ENCODE measurements at regions not wholly inside any gene's neighbourhood (a gene's known extent, or its start where the extent isn't known, plus 50 kb on each side); places are given as distances from the start of the nearest gene placed in this dataset.
A peak's percentile ranks its signal among the peaks of the same experiment; 100 is the strongest.

- Histone ChIP-seq H3K36me3 (ENCODE audit: control insufficient read depth, insufficient read depth, low read length) (peaks cover 3% of the 10 kb centered on the region), H3K4me3 (ENCODE audit: low read depth, low read length) (no peak overlapping the region), H3K27me3 (ENCODE audit: control insufficient read depth, insufficient read depth, low read length) (no peaks in the 10 kb centered on the region)
- DNase-seq (ENCODE audit: low read depth) (peak; percentile 39), FAIRE-seq (no peak)
- no peak for TF ChIP-seq CTCF (IDR thresholded peaks at IDR 0.05; ENCODE audit: insufficient read depth, low read length, severe bottlenecking)
Observed at GRCh38 chr17:77470800-77471733, 330.3 kb downstream of the SEC14L1 start.

- DNase-seq (ENCODE audit: low read depth): peak; percentile 64
- Histone ChIP-seq H3K27me3 (ENCODE audit: control insufficient read depth, insufficient read depth, low read length) (no peaks in the 10 kb centered on the region), H3K36me3 (ENCODE audit: control insufficient read depth, insufficient read depth, low read length) (peaks cover 2% of the 10 kb centered on the region), H3K4me3 (ENCODE audit: low read depth, low read length) (no peak overlapping the region)
- FAIRE-seq: no peak
- no peak for TF ChIP-seq CTCF (IDR thresholded peaks at IDR 0.05; ENCODE audit: insufficient read depth, low read length, severe bottlenecking)
Observed at GRCh38 chr17:77471984-77472461, 331.3 kb downstream of the SEC14L1 start.

- Histone ChIP-seq H3K4me3 (ENCODE audit: low read depth, low read length) (no peak overlapping the region), H3K27me3 (ENCODE audit: control insufficient read depth, insufficient read depth, low read length) (no peaks in the 10 kb centered on the region), H3K36me3 (ENCODE audit: control insufficient read depth, insufficient read depth, low read length) (peaks cover 2% of the 10 kb centered on the region)
- TF ChIP-seq CTCF (IDR thresholded peaks at IDR 0.05; ENCODE audit: insufficient read depth, low read length, severe bottlenecking): no peak
- no peak for FAIRE-seq
- DNase-seq (ENCODE audit: low read depth): peak; percentile 42
Observed at GRCh38 chr17:77472468-77473310, 331.9 kb downstream of the SEC14L1 start.

- Histone ChIP-seq H3K27me3 (ENCODE audit: control insufficient read depth, insufficient read depth, low read length) (no peaks in the 10 kb centered on the region), H3K4me3 (ENCODE audit: low read depth, low read length) (no peak overlapping the region), H3K36me3 (ENCODE audit: control insufficient read depth, insufficient read depth, low read length) (peaks cover under 1% of the 10 kb centered on the region)
- no peak for TF ChIP-seq CTCF (IDR thresholded peaks at IDR 0.05; ENCODE audit: insufficient read depth, low read length, severe bottlenecking)
- peak; percentile 96 for FAIRE-seq
- DNase-seq (ENCODE audit: low read depth): peak; percentile 83
Observed at GRCh38 chr17:77473615-77474226, 333.0 kb downstream of the SEC14L1 start.

GRCh38 chr17:77474292-77474988 is 333.7 kb downstream of the SEC14L1 start:
- peaks cover 1% of the 10 kb centered on the region for H3K36me3 ChIP-seq (ENCODE audit: control insufficient read depth, insufficient read depth, low read length)
- no peak for FAIRE-seq
- TF ChIP-seq CTCF (IDR thresholded peaks at IDR 0.05; ENCODE audit: insufficient read depth, low read length, severe bottlenecking): no peak

More at GRCh38 chr17:77474292-77474988, 333.7 kb downstream of the SEC14L1 start:
- Histone ChIP-seq H3K27me3 (ENCODE audit: control insufficient read depth, insufficient read depth, low read length) (no peaks in the 10 kb centered on the region), H3K4me3 (ENCODE audit: low read depth, low read length) (no peak overlapping the region)
- no peak for DNase-seq (ENCODE audit: low read depth)

All from bronchial epithelial cell (primary cell).